ENCODE measurements at regions not wholly inside any gene's neighbourhood (a gene's known extent, or its start where the extent isn't known, plus 50 kb on each side); places are given as distances from the start of the nearest gene placed in this dataset.

- DNase-seq (ENCODE audit: low read depth) = peak; percentile 18
Measured at GRCh38 chr6:169935348-169935718, 183.9 kb downstream of the ERMARD start.

GRCh38 chr6:169934699-169935347 lies 183.4 kb downstream of the ERMARD start:
- no peak for DNase-seq (ENCODE audit: low read depth)

- DNase-seq (ENCODE audit: low read depth) = no peak
Measured at GRCh38 chr6:169933839-169934698, 182.6 kb downstream of the ERMARD start.

GRCh38 chr6:169933251-169933821 lies 181.9 kb downstream of the ERMARD start:
- DNase-seq (ENCODE audit: low read depth) = no peak

- DNase-seq (ENCODE audit: low read depth) = no peak
Measured at GRCh38 chr6:169932491-169932890, 181.1 kb downstream of the ERMARD start.

- no peak for DNase-seq (ENCODE audit: low read depth)
Measured at GRCh38 chr6:169931261-169931660, 179.8 kb downstream of the ERMARD start.

- no peak for DNase-seq (ENCODE audit: low read depth)
Measured at GRCh38 chr6:169930799-169931198, 179.4 kb downstream of the ERMARD start.

GRCh38 chr6:169927711-169928110 lies 176.3 kb downstream of the ERMARD start:
- DNase-seq (ENCODE audit: low read depth) = no peak

GRCh38 chr6:169926617-169927417 lies 175.4 kb downstream of the ERMARD start:
- no peak for DNase-seq (ENCODE audit: low read depth)

GRCh38 chr6:169923468-169924464 lies 172.3 kb downstream of the ERMARD start:
- no peak for DNase-seq (ENCODE audit: low read depth)

GRCh38 chr6:169921853-169922824 lies 170.7 kb downstream of the ERMARD start:
- DNase-seq (ENCODE audit: low read depth) = no peak

GRCh38 chr6:169921217-169921616 lies 169.8 kb downstream of the ERMARD start:
- no peak for DNase-seq (ENCODE audit: low read depth)

GRCh38 chr6:169920359-169921020 lies 169.1 kb downstream of the ERMARD start:
- no peak for DNase-seq (ENCODE audit: low read depth)

GRCh38 chr6:169918954-169919549 lies 167.6 kb downstream of the ERMARD start:
- no peak for DNase-seq (ENCODE audit: low read depth)

GRCh38 chr6:169918239-169918953 lies 167.0 kb downstream of the ERMARD start:
- no peak for DNase-seq (ENCODE audit: low read depth)

GRCh38 chr6:169917153-169917552 lies 165.7 kb downstream of the ERMARD start:
- DNase-seq (ENCODE audit: low read depth) = no peak

- no peak for DNase-seq (ENCODE audit: low read depth)
Measured at GRCh38 chr6:169915769-169916550, 164.5 kb downstream of the ERMARD start.

Data from HT1080 (cell line).